ENCODE measurements at regions not wholly inside any gene's neighbourhood (a gene's known extent, or its start where the extent isn't known, plus 50 kb on each side); places are given as distances from the start of the nearest gene placed in this dataset.

- Histone ChIP-seq H3K36me3 (ENCODE audit: control insufficient read depth, insufficient read depth, low read length) (no peaks in the 10 kb centered on the region), H3K4me3 (ENCODE audit: low read depth, low read length) (no peak overlapping the region), H3K27ac (ENCODE audit: low read depth, low read length) (no peak overlapping the region), H3K9me3 (ENCODE audit: control insufficient read depth, insufficient read depth, low read depth, low read length) (peaks cover 4% of the 10 kb centered on the region; the same call in 1 of the 2 replicates), H3K4me1 (ENCODE audit: control insufficient read depth, insufficient read depth, low read length) (peaks cover 36% of the 10 kb centered on the region), H3K9ac (ENCODE audit: low read length) (no peak overlapping the region), H3K27me3 (ENCODE audit: control insufficient read depth, insufficient read depth, low read length) (no peaks in the 10 kb centered on the region)
Measured at GRCh38 chr1:38241594-38242334, 195.2 kb upstream of the POU3F1 start.

- Histone ChIP-seq H3K9me3 (ENCODE audit: control insufficient read depth, insufficient read depth, low read depth, low read length) (peaks cover 4% of the 10 kb centered on the region; the same call in 1 of the 2 replicates), H3K36me3 (ENCODE audit: control insufficient read depth, insufficient read depth, low read length) (no peaks in the 10 kb centered on the region)
Measured at GRCh38 chr1:38240618-38241017, 194.0 kb upstream of the POU3F1 start.

DNA sequence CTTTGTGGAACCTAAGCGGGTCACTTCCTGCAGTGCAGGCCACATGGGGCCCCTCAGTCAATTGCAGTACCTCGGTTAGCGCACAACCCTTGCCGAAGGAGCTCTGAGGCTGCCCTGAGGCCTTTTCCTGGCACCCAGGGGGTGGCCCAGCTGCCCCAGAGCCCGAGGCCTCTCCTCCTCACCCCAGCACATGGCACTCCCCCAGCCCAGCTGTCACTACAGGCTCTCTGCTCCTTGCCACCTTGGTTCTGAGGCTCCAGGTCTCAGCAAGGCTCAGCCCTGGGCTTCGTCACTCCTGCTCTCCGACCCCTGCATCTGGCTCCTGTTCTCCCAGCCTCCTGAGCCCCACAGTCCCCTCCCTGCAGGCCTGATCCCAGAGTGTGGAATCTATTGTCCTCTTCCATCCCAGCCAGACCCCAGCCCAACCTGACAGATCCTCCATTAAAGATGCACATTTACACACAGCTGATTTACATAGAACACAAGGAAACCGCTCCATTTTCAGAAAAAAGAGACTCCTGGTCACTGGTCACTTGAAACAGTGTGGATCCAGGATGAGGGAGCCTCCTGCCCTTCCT, 192.8 kb upstream of the POU3F1 start:
- H3K27me3 ChIP-seq (ENCODE audit: control insufficient read depth, insufficient read depth, low read length): no peaks in the 10 kb centered on the region
- peaks cover 29% of the 10 kb centered on the region for H3K4me1 ChIP-seq (ENCODE audit: control insufficient read depth, insufficient read depth, low read length)
- H3K4me3 ChIP-seq (ENCODE audit: low read depth, low read length): no peak overlapping the region
- no peak overlapping the region for H3K27ac ChIP-seq (ENCODE audit: low read depth, low read length)
- H3K9ac ChIP-seq (ENCODE audit: low read length): no peak overlapping the region
- H3K36me3 ChIP-seq (ENCODE audit: control insufficient read depth, insufficient read depth, low read length): no peaks in the 10 kb centered on the region
- H3K9me3 ChIP-seq (ENCODE audit: control insufficient read depth, insufficient read depth, low read depth, low read length): peaks cover 4% of the 10 kb centered on the region; the same call in 1 of the 2 replicates

More at GRCh38 chr1:38240618-38241017, 194.0 kb upstream of the POU3F1 start:
- Histone ChIP-seq H3K27ac (ENCODE audit: low read depth, low read length) (no peak overlapping the region), H3K9ac (ENCODE audit: low read length) (no peak overlapping the region), H3K4me3 (ENCODE audit: low read depth, low read length) (no peak overlapping the region), H3K27me3 (ENCODE audit: control insufficient read depth, insufficient read depth, low read length) (no peaks in the 10 kb centered on the region), H3K4me1 (ENCODE audit: control insufficient read depth, insufficient read depth, low read length) (peaks cover 35% of the 10 kb centered on the region)

DNA sequence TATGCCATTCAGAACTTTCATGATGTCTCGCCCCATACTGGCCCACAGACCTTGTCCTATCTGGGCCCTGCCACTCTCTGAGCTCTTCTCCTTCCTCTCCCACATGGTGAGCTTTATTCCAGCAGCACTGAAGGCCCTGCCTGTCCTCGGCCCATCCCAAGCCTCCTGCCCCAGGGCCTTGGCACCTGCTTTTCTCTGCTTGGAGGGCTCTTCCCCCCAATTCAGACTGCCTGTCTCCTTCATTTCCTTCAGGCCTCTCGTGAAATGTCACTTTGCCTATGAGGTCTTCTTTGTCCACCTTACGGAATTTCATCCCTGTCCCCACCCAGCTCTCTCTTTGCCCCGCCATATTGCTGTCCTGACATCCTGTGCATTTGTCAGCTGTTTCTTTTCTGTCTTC, 191.7 kb upstream of the POU3F1 start:
- Histone ChIP-seq H3K4me3 (ENCODE audit: low read depth, low read length) (no peak overlapping the region), H3K27ac (ENCODE audit: low read depth, low read length) (no peak overlapping the region), H3K4me1 (ENCODE audit: control insufficient read depth, insufficient read depth, low read length) (peaks cover 19% of the 10 kb centered on the region), H3K27me3 (ENCODE audit: control insufficient read depth, insufficient read depth, low read length) (no peaks in the 10 kb centered on the region), H3K9me3 (ENCODE audit: control insufficient read depth, insufficient read depth, low read depth, low read length) (peaks cover 4% of the 10 kb centered on the region; the same call in 1 of the 2 replicates), H3K9ac (ENCODE audit: low read length) (no peak overlapping the region), H3K36me3 (ENCODE audit: control insufficient read depth, insufficient read depth, low read length) (no peaks in the 10 kb centered on the region)

DNA sequence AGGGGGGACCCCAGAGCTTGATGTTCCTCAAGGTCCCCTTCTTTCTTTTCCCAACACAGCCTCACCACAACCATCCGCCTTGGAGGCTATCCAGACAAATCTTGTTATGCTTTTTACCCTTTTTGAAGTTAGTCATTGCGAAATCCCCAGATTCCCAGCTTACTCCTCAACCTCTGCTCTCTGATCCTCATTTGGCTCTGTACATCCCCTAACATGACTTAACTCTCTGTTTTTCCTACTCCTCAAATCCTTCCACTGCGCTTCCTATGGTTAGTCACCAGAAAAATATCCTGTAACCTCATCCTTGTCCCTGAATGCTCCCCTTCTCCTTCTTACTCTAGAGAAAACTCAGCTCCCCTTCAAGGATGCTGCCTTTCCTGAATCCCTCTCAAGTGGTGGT, 189.1 kb upstream of the POU3F1 start:
- Histone ChIP-seq H3K27me3 (ENCODE audit: control insufficient read depth, insufficient read depth, low read length) (no peaks in the 10 kb centered on the region), H3K27ac (ENCODE audit: low read depth, low read length) (no peak overlapping the region), H3K9ac (ENCODE audit: low read length) (no peak overlapping the region), H3K4me3 (ENCODE audit: low read depth, low read length) (no peak overlapping the region), H3K9me3 (ENCODE audit: control insufficient read depth, insufficient read depth, low read depth, low read length) (peaks cover 15% of the 10 kb centered on the region), H3K4me1 (ENCODE audit: control insufficient read depth, insufficient read depth, low read length) (peaks cover 5% of the 10 kb centered on the region; the same call in 1 of the 2 replicates), H3K36me3 (ENCODE audit: control insufficient read depth, insufficient read depth, low read length) (no peaks in the 10 kb centered on the region)

- Histone ChIP-seq H3K36me3 (ENCODE audit: control insufficient read depth, insufficient read depth, low read length) (no peaks in the 10 kb centered on the region), H3K4me1 (ENCODE audit: control insufficient read depth, insufficient read depth, low read length) (no peaks in the 10 kb centered on the region), H3K9me3 (ENCODE audit: control insufficient read depth, insufficient read depth, low read depth, low read length) (peaks cover 35% of the 10 kb centered on the region), H3K27me3 (ENCODE audit: control insufficient read depth, insufficient read depth, low read length) (no peaks in the 10 kb centered on the region), H3K27ac (ENCODE audit: low read depth, low read length) (no peak overlapping the region), H3K4me3 (ENCODE audit: low read depth, low read length) (no peak overlapping the region), H3K9ac (ENCODE audit: low read length) (no peak overlapping the region)
Measured at GRCh38 chr1:38231941-38232340, 185.3 kb upstream of the POU3F1 start.

- peaks cover 39% of the 10 kb centered on the region for H3K9me3 ChIP-seq (ENCODE audit: control insufficient read depth, insufficient read depth, low read depth, low read length)
- no peak overlapping the region for H3K9ac ChIP-seq (ENCODE audit: low read length)
- no peak overlapping the region for H3K4me3 ChIP-seq (ENCODE audit: low read depth, low read length)
- no peaks in the 10 kb centered on the region for H3K27me3 ChIP-seq (ENCODE audit: control insufficient read depth, insufficient read depth, low read length)
- H3K36me3 ChIP-seq (ENCODE audit: control insufficient read depth, insufficient read depth, low read length): no peaks in the 10 kb centered on the region
- no peaks in the 10 kb centered on the region for H3K4me1 ChIP-seq (ENCODE audit: control insufficient read depth, insufficient read depth, low read length)
- H3K27ac ChIP-seq (ENCODE audit: low read depth, low read length): no peak overlapping the region
Measured at GRCh38 chr1:38228718-38229117, 182.1 kb upstream of the POU3F1 start.

DNA sequence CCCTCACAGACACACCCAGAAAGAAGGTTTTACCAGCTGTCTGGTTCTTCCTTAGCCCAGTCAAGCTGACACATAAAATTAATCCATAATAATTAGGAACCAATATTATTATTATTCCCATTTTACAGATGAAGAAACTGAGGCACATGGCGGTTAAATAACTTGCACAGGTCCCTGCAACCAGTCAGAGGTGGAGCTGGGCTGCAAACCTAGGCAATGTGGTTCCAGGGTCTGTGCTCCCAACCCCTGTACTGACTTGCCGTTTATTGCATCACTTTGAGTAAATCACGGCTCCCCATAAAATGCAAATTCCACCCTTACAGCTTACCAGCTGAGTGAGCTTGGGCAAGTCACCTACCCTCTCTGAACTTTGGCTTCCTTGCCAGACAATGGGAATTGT, 179.2 kb upstream of the POU3F1 start:
- no peak overlapping the region for H3K9ac ChIP-seq (ENCODE audit: low read length)
- no peaks in the 10 kb centered on the region for H3K27me3 ChIP-seq (ENCODE audit: control insufficient read depth, insufficient read depth, low read length)
- peaks cover 26% of the 10 kb centered on the region for H3K9me3 ChIP-seq (ENCODE audit: control insufficient read depth, insufficient read depth, low read depth, low read length)
- no peak overlapping the region for H3K27ac ChIP-seq (ENCODE audit: low read depth, low read length)
- H3K4me3 ChIP-seq (ENCODE audit: low read depth, low read length): no peak overlapping the region
- peaks cover 16% of the 10 kb centered on the region; the same call in 1 of the 2 replicates for H3K4me1 ChIP-seq (ENCODE audit: control insufficient read depth, insufficient read depth, low read length)
- no peaks in the 10 kb centered on the region for H3K36me3 ChIP-seq (ENCODE audit: control insufficient read depth, insufficient read depth, low read length)

- Histone ChIP-seq H3K9ac (ENCODE audit: low read length) (no peak overlapping the region), H3K4me1 (ENCODE audit: control insufficient read depth, insufficient read depth, low read length) (peaks cover 21% of the 10 kb centered on the region; the same call in 1 of the 2 replicates), H3K9me3 (ENCODE audit: control insufficient read depth, insufficient read depth, low read depth, low read length) (peaks cover 8% of the 10 kb centered on the region), H3K36me3 (ENCODE audit: control insufficient read depth, insufficient read depth, low read length) (no peaks in the 10 kb centered on the region), H3K4me3 (ENCODE audit: low read depth, low read length) (no peak overlapping the region), H3K27ac (ENCODE audit: low read depth, low read length) (no peak overlapping the region), H3K27me3 (ENCODE audit: control insufficient read depth, insufficient read depth, low read length) (no peaks in the 10 kb centered on the region)
Measured at GRCh38 chr1:38223391-38223790, 176.8 kb upstream of the POU3F1 start.

DNA sequence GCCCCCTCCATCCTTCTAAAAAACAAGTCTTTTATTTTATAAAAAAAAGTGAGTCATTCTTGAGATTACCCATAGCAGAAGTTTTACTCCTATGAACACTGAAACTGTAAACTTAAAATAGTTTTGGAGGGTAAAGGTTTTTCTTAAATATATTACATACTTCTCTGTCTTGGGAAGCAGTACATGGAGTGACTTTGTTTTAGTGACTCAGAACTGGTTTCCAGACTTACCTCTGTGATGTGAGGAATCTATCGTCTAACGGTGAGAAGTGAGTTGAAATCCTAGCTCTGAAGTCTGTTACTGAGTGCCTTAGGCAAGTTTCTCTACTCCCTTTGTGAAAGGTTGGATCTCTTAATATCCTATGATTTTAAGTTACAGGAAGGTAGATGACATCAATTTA, 176.3 kb upstream of the POU3F1 start:
- Histone ChIP-seq H3K9ac (ENCODE audit: low read length) (no peak overlapping the region), H3K27ac (ENCODE audit: low read depth, low read length) (no peak overlapping the region), H3K36me3 (ENCODE audit: control insufficient read depth, insufficient read depth, low read length) (no peaks in the 10 kb centered on the region), H3K4me3 (ENCODE audit: low read depth, low read length) (no peak overlapping the region), H3K27me3 (ENCODE audit: control insufficient read depth, insufficient read depth, low read length) (no peaks in the 10 kb centered on the region), H3K4me1 (ENCODE audit: control insufficient read depth, insufficient read depth, low read length) (peaks cover 24% of the 10 kb centered on the region; the same call in 1 of the 2 replicates), H3K9me3 (ENCODE audit: control insufficient read depth, insufficient read depth, low read depth, low read length) (peaks cover 4% of the 10 kb centered on the region)

GRCh38 chr1:38221006-38221649, 174.5 kb upstream of the POU3F1 start:
- Histone ChIP-seq H3K9me3 (ENCODE audit: control insufficient read depth, insufficient read depth, low read depth, low read length) (peaks cover 4% of the 10 kb centered on the region; the same call in 1 of the 2 replicates), H3K9ac (ENCODE audit: low read length) (no peak overlapping the region), H3K36me3 (ENCODE audit: control insufficient read depth, insufficient read depth, low read length) (no peaks in the 10 kb centered on the region), H3K27me3 (ENCODE audit: control insufficient read depth, insufficient read depth, low read length) (no peaks in the 10 kb centered on the region), H3K27ac (ENCODE audit: low read depth, low read length) (no peak overlapping the region), H3K4me1 (ENCODE audit: control insufficient read depth, insufficient read depth, low read length) (peaks cover 24% of the 10 kb centered on the region; the same call in 1 of the 2 replicates), H3K4me3 (ENCODE audit: low read depth, low read length) (no peak overlapping the region)
